ENCODE measurements at regions not wholly inside any gene's neighbourhood (a gene's known extent, or its start where the extent isn't known, plus 50 kb on each side); places are given as distances from the start of the nearest gene placed in this dataset.
A peak's percentile ranks its signal among the peaks of the same experiment; 100 is the strongest.

GRCh38 chr10:130430291-130430690 lies 294.1 kb downstream of the GLRX3 start:
- Histone ChIP-seq H3K27me3 (no peaks in the 10 kb centered on the region), H3K27ac (no peak overlapping the region), H3K4me3 (no peak overlapping the region), H3K4me1 (no peaks in the 10 kb centered on the region), H3K36me3 (no peaks in the 10 kb centered on the region), H3K9me3 (no peaks in the 10 kb centered on the region)
- no peak for DNase-seq
- no peak for TF ChIP-seq POLR2A (IDR thresholded peaks at IDR 0.05)
- TF ChIP-seq, protein P1, sequence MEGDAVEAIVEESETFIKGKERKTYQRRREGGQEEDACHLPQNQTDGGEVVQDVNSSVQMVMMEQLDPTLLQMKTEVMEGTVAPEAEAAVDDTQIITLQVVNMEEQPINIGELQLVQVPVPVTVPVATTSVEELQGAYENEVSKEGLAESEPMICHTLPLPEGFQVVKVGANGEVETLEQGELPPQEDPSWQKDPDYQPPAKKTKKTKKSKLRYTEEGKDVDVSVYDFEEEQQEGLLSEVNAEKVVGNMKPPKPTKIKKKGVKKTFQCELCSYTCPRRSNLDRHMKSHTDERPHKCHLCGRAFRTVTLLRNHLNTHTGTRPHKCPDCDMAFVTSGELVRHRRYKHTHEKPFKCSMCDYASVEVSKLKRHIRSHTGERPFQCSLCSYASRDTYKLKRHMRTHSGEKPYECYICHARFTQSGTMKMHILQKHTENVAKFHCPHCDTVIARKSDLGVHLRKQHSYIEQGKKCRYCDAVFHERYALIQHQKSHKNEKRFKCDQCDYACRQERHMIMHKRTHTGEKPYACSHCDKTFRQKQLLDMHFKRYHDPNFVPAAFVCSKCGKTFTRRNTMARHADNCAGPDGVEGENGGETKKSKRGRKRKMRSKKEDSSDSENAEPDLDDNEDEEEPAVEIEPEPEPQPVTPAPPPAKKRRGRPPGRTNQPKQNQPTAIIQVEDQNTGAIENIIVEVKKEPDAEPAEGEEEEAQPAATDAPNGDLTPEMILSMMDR (IDR thresholded peaks at IDR 0.05) = no peak

GRCh38 chr10:130430852-130431704 lies 294.9 kb downstream of the GLRX3 start:
- H3K27me3 ChIP-seq = no peaks in the 10 kb centered on the region
- TF ChIP-seq POLR2A (IDR thresholded peaks at IDR 0.05) = no peak
- TF ChIP-seq, protein P1 (IDR thresholded peaks at IDR 0.05) = no peak
- no peaks in the 10 kb centered on the region for H3K36me3 ChIP-seq
- H3K27ac ChIP-seq = no peak overlapping the region
- peak in 1 of 3 donors; percentile 14 for DNase-seq
- no peaks in the 10 kb centered on the region for H3K9me3 ChIP-seq
- no peaks in the 10 kb centered on the region for H3K4me1 ChIP-seq
- no peak overlapping the region for H3K4me3 ChIP-seq

- Histone ChIP-seq H3K9me3 (no peaks in the 10 kb centered on the region), H3K27me3 (no peaks in the 10 kb centered on the region), H3K4me3 (no peak overlapping the region), H3K27ac (no peak overlapping the region), H3K36me3 (no peaks in the 10 kb centered on the region), H3K4me1 (no peaks in the 10 kb centered on the region)
- TF ChIP-seq, protein P1 (IDR thresholded peaks at IDR 0.05) = no peak
- TF ChIP-seq POLR2A (IDR thresholded peaks at IDR 0.05) = no peak
- peak in 1 of 3 donors; percentile 18 for DNase-seq
Observed at GRCh38 chr10:130432271-130432670, 296.1 kb downstream of the GLRX3 start.

GRCh38 chr10:130432850-130433249 lies 296.7 kb downstream of the GLRX3 start:
- Histone ChIP-seq H3K27me3 (no peaks in the 10 kb centered on the region), H3K27ac (no peak overlapping the region), H3K4me3 (no peak overlapping the region), H3K9me3 (no peaks in the 10 kb centered on the region), H3K4me1 (no peaks in the 10 kb centered on the region), H3K36me3 (no peaks in the 10 kb centered on the region)
- no peak for TF ChIP-seq POLR2A (IDR thresholded peaks at IDR 0.05)
- TF ChIP-seq, protein P1 (IDR thresholded peaks at IDR 0.05) = no peak
- DNase-seq = peak in 1 of 3 donors; percentile 22

GRCh38 chr10:130434446-130435385 lies 298.5 kb downstream of the GLRX3 start:
- Histone ChIP-seq H3K4me3 (no peak overlapping the region), H3K4me1 (no peaks in the 10 kb centered on the region), H3K27me3 (no peaks in the 10 kb centered on the region), H3K27ac (no peak overlapping the region), H3K36me3 (no peaks in the 10 kb centered on the region), H3K9me3 (no peaks in the 10 kb centered on the region)
- peak in 1 of 3 donors; percentile 25 for DNase-seq
- no peak for TF ChIP-seq POLR2A (IDR thresholded peaks at IDR 0.05)
- TF ChIP-seq, protein P1 (IDR thresholded peaks at IDR 0.05) = no peak

Measured in Peyer's patch (tissue), 4 donors.